ENCODE measurements at regions not wholly inside any gene's neighbourhood (a gene's known extent, or its start where the extent isn't known, plus 50 kb on each side); places are given as distances from the start of the nearest gene placed in this dataset.
"Not testable (repeated sequence)": the region's sequence is repeated elsewhere in the genome, so short reads cannot be mapped to it uniquely, and the experiment has no call there.

DNA sequence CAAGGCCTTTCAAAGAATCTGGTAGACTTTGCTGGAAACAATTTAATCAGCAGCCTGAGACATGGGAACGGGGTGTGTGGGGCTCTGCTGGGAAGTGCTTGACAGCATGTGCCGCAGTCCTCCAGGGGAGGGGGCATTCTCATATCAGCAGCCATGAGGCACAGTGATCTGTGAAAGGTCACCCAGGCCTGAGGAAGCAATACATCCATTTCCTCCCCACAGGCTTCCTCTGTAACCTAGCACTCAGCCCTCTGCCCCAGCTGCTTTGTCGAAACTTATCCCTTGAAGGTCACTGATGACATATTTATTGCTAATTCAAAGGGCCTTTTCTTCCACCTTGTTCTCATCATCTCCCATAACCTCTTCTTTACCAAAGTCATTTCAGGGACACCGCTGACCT, 103.3 kb downstream of the TNFAIP3 start:
- no peak for DNase-seq

DNA sequence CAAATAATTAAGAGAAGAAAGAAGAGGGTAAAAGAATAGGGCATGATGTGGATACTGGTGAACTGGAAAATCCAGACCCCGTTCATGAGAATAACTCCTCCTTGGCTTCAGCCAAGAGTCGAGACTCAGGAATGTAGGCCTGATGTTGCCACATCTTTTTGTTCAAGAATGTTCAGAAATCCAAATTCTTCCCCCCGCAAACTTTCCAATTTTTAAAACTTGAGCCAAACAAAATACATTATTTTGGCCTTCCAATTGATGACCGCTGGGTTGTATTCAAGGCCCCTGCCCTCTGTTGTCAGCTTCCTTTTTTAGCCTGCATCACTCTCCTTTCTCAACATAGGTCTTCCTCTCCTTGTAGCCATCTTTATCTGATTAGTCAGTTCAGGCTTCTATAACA, 106.1 kb downstream of the TNFAIP3 start:
- peak; percentile 42 for DNase-seq

DNA sequence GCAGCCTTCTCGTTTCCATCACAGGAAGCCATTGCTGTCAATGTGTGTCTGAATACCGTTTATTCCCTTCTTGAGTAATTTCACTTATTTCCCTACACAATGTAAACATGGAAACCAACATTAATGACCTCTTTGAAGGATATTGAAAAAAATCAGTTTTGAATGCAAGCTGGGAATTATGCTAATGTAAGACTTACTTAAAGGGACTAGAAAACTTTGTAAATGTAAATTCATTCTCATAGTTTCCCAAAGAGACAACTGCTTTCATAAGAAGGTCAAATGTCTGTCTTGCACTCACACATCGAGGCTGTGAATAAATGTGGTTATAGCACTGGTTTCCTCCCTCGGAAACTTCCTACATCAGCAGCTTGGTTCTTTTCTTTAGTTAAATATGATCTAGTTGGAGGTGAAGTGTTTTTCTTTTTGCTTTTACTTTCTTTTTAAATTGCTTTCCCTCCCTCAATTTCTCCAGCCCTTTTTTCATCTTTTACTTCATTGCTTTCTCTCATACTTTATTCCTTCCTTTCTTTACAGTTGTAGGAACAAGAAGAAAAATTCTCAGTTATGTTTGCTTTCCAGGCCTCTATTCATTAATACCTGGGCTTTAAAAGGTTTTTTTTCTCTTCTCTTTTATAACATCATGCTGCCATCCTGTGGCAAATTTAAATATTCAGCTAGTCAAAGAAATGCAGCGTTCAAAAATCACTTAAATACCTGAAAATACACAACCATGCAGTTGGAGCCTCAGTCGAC, 108.3 kb downstream of the TNFAIP3 start:
- DNase-seq, result no peak

DNA sequence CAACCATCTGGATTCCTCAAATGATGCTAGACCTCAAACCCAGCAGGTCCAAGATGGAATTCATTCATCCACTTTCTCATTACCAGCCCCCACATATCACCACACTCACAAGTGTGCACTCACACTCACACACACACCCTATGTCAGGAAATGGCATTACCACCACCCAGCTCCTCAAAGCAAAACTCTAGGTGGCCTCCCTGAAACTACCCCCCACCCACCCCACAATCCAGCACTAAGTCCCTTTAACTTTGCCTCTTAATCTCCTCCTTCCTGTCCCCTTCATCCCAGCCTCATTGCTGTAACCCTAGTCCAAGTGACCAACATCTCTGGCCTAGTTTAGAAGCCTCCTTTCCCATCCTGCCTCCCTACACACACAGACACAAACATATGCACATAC, 109.4 kb downstream of the TNFAIP3 start:
- no peak for DNase-seq

DNA sequence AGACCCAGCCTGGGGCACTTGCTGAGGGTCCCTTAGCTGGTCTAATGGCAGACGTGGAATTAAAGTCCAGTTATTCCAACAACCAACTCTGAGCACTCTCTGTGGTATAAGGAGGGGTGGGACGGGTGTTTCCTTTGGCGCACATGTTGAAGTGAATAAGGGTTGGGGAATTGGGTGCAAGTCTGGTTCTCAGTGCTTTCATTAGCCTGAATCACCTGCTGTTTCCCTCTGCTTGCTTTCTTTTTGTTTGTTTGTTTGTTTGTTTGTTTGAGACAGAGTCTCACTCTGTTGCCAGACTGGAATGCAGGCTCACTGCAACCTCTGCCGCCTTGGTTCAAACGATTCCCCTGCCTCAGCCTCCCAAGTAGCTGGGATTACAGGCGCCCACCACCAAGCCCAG, 110.1 kb downstream of the TNFAIP3 start:
- DNase-seq, result no peak

DNA sequence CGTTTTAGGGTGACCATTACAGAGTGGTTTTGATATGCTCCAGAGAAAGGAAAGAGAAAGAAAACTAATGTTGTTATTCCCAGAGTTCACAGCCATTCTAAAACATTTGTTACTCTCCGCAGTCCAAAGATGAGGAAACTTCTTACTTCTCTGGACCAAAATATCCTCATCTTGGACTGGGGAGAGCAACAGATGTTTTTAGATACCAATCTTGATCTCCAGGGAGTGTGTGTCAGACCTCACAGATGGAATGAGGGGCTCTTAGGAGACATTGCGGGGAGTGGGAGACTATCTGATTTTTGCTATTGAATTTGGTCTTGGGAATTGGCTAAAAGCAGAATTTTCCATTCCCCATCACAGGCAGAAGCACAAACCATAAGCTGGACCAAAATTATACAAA, 110.8 kb downstream of the TNFAIP3 start:
- DNase-seq, result no peak

DNA sequence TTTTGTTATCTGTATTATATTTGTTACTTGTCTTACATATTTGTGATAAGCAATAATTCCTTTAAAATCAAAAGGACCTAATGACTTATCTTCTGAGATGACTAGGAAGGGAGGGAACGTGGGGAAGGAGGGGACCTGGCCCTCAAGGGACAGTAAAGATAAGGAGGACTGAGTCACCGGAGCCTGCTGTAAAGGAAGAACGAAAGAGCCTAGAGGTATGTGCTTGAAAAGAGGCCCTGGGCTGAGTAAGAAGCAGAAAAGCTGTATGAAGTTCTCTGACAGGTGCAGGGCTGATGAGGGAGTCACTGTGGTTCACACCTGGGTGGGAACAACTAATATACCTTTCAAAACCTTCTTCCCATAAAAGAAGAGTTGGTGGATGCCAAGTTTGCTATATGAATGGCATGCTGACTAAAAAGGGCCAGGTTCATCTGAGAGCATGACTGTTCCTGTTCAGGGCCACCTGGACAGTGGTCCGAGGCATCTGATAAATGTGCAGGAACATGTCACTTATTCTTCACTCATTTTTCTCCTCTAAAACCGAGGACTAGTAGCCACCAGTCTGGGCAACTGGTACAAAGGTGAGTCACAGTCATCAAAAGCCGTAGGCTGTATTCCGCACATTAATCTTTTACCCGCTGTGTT, 111.3 kb downstream of the TNFAIP3 start:
- no peak for DNase-seq

DNA sequence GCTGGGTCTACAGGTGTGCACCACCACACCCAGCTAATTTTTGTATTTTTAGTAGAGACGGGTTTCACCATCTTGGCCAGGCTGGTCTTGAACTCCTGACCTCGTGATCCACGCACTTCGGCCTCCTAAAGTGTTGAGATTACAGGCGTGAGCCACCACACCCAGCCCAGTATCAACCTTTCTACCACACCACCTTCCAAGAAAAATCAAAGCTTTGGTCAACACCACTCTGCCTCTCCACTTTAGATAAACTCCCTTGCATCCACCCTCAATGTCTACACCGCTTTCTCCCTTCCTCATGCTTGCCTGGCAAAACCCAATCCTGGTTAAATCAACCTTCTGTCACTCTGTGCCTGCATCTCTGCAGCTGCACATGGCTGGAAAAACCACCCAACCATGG, 112.2 kb downstream of the TNFAIP3 start:
- DNase-seq, result not testable (repeated sequence)

DNA sequence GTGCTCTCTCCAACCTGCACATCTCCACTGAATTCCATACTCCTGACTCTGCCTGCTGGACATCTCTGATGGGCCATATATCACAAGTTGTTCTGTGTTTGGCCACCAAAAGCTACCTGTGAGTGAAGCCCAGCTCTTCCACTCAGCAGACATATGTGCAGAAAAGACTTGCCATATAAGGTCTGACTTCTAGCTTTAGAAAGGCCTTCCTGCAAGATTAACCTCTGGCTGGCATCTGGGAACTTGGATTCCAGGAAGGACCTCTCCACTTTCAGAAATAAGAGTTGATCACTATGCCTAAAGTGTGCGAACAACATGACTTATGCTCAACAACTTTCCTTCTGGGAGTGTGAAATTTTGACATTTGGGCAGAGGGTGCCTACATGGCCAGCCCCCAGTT, 113.7 kb downstream of the TNFAIP3 start:
- DNase-seq, result no peak

DNA sequence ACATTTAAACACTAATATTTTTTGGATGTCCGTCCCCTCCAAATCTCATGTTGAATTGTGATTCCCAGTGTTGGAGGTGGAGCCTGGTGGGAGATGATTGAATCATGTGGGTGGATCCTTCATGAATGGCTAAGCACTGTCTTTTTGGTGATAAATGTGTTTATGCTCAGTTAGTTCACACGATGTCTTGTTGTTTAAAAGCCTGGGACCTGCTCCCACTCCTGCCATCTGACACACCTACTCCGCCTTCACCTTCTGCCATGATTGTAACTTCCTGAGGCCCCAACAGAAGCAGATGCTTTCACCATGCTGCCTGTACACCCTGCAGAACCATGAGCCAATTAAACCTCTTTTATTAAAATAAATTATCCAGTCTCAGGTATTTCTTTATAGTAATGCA, 114.7 kb downstream of the TNFAIP3 start:
- no peak for DNase-seq

DNA sequence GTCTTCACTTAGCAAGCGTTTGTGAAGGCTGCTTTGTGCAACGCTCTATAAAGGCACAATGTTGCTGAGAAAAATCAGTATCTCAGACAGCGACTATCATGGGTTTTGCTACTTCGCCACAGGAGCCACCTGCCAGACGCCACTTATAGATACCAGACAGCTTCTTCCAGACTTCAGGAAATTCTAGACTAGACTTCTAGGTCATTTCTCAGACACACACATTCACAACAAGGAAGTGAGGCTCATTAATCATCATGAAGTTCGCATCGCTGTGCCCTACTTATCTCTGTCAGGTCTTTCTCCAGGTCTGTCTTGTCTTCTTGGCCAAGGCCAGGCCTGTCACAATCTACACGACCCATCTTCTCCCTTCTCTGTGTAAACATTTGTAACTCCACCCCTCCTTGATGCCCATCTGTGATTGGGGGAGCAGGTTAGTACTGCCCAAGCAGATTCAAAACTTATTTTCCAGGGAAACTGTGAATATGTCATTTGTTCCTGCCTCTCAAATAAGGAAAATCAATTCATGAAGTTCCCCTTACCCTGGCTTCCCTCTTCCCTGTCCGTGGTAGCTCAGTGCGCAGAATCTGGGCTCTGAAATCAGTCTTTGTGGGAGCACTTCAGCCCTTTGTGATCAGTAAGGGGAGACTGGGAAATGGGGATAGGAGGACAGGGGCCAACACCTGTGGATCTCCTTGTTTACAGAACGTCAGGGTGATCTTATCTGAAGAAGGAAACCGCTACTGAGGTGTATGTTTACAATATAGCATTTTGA, 115.5 kb downstream of the TNFAIP3 start:
- DNase-seq, result no peak

DNA sequence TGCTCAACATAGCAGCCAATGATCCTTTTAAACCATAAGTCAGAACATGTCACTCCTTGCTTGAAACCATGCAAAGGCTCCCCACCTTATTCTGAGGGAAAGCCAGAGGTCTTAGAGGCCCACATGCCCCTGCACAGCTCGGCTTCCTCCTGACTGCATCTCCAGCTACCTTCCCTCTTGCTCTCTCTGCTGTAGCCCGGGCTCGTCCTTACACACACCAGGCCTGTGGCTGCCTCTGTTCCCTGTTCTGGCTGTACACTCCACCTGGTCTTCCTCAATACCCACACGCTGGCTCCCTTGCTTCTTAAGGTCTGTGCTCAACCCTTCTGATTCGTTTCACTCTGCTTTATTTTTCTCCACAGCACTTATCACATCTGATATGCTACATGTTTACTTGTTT, 116.2 kb downstream of the TNFAIP3 start:
- no peak for DNase-seq

DNA sequence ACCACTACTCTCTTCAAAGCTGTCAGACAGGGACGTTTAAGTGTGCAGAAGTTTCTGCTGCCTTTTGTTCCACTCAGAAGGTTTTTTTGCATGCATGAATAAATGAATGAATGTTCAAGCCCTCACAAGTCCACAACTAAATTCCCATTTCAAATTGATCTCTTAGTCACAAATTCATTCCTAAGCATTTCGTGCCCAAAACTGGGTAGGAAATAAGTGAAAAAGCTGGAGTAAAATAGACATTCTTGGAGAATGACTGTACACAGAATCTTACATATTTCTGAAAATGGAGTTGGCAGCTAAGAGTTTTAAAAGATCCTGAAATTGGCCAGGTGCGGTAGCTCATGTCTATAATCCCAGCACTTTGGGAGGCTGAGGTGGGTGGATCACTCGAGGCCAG, 117.6 kb downstream of the PERP start:
- peak; percentile 11 for DNase-seq

DNA sequence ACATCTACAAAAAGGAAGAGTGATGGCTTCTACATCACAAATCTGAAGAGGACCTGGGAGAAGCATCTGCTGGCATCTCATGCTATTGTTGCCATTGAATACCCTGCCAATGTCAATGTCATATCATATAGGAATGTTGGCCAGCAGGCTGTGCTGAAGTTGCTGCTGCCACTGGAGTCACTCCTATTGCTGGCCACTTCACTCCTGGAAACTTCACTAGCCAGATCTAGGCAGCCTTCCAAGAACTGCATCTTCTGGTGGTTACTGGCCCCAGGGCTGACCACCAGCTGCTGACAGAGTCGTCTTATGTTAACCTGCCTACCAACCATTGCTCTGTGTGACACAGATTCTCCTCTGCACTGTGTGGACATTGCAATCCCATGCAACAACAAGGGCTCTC, 111.8 kb downstream of the PERP start:
- no peak for DNase-seq

DNA sequence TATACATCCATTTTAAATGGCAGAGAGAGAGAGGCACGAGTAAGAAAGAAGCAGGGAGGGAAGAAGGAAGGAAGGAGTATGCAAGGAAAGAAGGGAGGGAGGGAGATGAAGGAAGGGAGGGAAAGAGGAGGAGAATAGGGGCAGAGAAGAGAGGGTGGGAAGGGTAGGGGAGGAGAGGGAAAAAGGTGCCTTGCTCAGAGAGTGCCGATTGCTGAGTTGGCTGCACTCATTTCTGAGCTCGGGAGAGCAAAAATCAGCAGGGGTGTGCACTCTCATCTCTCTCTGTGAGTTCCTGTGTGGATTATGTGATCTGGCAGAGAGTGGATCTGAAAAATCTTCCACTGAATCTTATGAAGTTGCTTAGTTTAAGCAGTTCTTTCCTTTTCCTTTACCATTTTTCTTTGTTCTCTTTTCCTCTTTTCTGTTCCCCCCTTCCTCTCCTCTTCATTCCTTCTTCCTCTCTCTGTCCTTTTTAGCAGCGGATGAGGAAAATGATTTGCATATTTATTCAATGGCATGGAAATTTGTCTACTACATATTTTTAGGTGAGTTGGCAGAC, 108.7 kb downstream of the PERP start:
- no peak for DNase-seq

DNA sequence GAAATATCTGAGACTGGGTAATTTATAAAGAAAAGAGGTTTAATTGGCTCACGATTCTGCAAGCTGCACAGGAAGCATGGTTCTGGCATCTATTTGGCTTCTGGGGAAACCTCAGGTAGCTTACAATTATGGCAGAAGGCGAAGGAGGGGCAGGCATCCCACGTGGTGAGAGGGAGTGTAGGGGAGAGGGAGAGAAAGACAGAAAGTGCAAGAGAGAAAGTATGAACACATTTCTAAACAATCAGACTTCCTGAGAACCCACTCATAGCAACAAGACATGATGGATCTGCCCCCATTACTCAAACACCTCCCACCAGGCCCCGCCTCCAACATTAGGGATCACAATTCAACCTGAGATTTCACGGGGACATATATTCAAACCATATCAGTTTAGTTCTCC, 107.4 kb downstream of the PERP start:
- no peak for DNase-seq

DNA sequence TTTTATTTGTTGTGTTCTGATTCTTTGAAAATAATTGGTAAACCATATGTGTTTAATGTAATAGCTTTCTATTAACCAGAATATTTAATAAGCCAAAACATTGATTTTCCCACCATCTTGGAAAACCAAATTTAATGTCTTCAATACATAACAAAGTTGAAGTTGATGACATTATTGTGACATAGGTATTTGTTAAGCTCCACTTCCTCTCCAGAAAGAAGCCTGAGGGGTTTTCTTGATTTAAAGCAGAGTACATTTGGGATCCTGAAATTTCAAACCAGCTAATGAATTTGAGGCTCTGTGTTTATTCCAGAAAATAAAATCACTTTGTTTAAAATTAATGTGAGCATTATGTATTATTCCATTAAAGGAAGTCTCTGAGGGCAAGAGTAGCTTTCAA, 106.3 kb downstream of the PERP start:
- DNase-seq, result no peak

DNA sequence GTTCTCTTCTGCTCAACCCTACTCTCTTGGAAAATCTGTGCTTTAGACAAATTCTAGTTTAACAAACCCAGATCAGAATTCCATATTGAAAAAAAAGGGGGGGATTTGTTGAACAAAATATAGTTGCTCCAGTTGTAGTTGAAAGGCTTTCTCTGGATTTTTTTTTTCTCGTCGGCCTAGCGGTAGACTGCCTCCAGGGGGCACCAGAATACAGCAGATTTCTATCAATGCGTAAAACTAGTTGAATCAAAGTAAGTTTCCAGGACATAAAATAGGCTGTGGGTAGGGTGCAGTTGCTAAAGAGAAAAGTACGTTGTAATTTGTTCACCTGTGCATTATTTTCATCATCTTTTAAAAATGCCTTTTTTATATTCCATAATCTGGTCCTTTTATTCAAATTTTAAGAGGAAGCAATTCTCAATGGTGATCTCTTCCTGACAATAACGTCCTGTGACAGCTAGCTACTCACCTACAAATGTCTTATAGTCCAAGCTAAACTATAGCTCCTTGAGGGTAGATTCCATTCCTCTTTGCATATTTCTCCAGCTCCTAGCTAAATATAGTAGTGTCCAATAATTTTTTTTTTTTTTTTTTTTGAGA, 105.4 kb downstream of the PERP start:
- peak; percentile 26 for DNase-seq

DNA sequence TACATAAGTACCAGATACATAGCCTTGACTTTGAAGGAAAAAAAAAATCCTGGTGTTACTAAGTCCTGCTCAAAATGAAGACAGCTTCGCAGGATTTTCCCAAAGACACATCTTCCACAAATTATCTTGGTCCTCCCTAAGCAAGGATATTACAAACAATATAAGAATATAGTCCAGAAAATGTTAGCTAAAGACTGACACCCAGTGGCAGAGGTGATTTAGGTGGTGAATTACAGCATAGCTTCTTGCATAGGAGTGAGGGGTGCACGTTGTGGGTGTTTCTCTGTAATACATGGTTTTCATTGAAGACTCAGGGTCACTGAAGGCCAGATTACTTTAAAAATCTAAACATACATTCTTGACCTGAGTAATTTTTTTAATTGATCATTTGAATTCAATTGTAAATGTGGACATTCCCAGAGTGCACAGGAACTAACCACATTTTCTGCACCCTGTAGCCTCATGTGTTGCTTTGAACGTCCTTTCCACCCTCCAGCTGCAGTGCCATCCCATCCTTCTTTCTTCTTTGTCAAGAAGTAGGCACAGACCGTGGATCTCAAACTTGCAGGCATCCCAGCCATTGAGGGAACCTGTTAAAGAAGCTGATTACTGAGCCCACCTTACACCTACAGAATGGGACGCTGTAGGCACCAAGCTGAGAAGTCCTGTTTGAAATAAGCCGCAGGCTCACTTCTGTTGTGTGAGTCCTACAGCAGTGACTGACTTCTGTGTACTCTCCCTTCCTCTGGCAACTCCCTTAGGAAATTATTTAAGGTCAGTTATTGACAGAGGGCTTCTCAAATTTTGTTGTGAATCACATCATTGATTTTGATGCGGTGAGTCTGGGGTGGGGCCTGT, 102.6 kb downstream of the PERP start:
- peak; percentile 22 for DNase-seq

DNA sequence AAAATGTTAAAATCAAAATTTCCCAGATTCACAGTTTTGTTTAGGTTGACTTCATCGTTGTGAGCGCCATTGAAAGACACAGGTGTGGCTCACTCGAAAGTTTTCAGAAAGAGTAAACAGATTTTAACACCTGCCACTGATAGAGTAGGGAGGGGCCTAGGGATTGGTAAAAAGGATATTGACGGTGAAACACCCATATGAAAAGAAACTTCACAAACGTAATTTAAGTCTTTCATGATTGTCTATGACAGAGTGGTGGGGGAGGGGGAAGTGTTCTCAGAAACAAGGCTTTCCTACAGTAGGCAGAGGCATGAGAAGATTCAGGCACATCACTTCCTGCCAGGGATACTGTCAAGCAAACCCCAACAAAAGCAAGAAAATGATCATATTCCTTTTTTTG, 101.4 kb downstream of the PERP start:
- no peak for DNase-seq

DNA sequence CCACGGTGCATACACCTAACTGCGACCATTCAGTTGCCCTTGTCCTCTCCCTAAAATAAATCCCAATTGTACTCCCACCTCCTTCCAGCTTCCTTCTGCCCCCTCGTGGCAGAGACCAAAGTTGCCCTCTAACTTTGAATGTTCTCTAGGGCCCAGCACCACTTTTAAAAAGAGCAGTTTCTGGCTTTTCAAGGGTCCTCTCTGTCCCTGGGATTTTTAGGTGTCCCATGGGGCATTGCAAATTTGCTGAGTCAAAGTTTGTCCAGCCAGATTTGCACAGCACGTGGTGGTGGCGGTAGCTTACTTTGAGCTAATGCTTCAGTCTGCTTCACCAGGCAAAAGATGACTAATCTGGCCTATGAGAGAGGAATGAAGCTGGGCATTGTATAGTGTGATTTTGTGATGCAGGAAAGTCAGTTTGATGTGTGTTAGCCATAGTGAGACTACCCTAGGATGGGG, 100.2 kb downstream of the PERP start:
- DNase-seq, result peak; percentile 25

DNA sequence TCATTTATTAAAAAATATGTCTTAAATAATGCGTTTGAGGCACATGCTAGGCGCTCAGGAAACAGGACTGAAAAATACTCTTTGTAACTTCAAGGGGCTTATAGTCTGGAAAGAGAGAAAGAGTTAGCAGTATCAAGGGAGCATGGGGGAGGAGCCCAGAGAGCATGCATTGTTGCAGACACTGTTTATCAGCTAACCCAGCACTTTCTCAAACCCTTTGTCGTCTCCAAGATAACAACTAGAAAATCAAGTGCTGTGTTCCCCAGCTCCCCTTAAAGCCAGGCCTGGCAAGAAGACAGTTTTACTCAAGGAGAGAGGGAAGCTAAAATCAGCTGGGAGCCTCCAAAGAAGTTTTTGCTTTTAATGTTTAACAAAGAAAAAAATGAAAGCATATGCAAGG, 98.4 kb downstream of the PERP start:
- DNase-seq, result no peak

Measured in fibroblast of skin of right biceps (primary cell).